H1 (cell line): ENCODE measurements at regions not wholly inside any gene's neighbourhood (a gene's known extent, or its start where the extent isn't known, plus 50 kb on each side); places are given as distances from the start of the nearest gene placed in this dataset.

Experiments
- CTCF ChIA-PET: fragments of 300-600 bp; sonication (Branson Sonifier 250); formaldehyde crosslinking; loops from one replicate; lab custom pipeline; 2021; ENCODE audit not compliant: partially characterized antibody; lab: Charles Lee
- POLR2A ChIA-PET: fragments of 300-600 bp; sonication (Branson Sonifier 250); formaldehyde crosslinking; loops from one replicate; lab custom pipeline; 2021; ENCODE audit warnings: inconsistent platforms; ENCODE audit not compliant: partially characterized antibody; lab: Charles Lee
- DNase-seq, 2 experiments: peaks; one replicate each; pipeline versions ENCODE4 v3.0.0 to v3.0.0-alpha.2; 2010 to 2022; ENCODE audit warnings: low spot score in 2 of 2, low read depth in 1 of 2, mixed read lengths in 1 of 2
- FAIRE-seq: peaks from 2 replicates; lab custom pipeline; 2011; peaks lifted over from hg19 to GRCh38; lab: Jason Lieb, UNC
- H2AFZ ChIP-seq: 2 replicates; pipeline ENCODE4 v1.8.1; 2012; ENCODE audit warnings: low read length, inconsistent platforms
- H2AK5ac ChIP-seq: 2 replicates; pipeline ENCODE4 v1.6.1; 2013; ENCODE audit warnings: low read depth, low read length
- H2BK120ac ChIP-seq: replicated peaks from 2 replicates; pipeline ENCODE3; 2013; ENCODE audit warnings: low read depth, low read length, inconsistent platforms
- H2BK12ac ChIP-seq: 2 replicates; pipeline ENCODE4 v1.6.1; 2013; ENCODE audit warnings: low read depth, low read length
- H2BK15ac ChIP-seq: 2 replicates; pipeline ENCODE4 v1.6.1; 2013; ENCODE audit warnings: low read length
- H2BK20ac ChIP-seq: 2 replicates; pipeline ENCODE4 v1.6.1; 2013; ENCODE audit warnings: low read length
- H2BK5ac ChIP-seq: 2 replicates; pipeline ENCODE4 v1.6.1; 2013; ENCODE audit warnings: low read depth, low read length
- H3K14ac ChIP-seq: 2 replicates; pipeline ENCODE4 v1.6.1; 2013; ENCODE audit warnings: inconsistent platforms; ENCODE audit not compliant: insufficient read length
- H3K18ac ChIP-seq: 2 replicates; pipeline ENCODE4 v1.6.1; 2013; ENCODE audit warnings: low read length; ENCODE audit errors: extremely low read depth
- H3K23ac ChIP-seq: 2 replicates; pipeline ENCODE4 v1.6.1; 2013; ENCODE audit warnings: inconsistent platforms; ENCODE audit not compliant: insufficient read length
- H3K23me2 ChIP-seq: 2 replicates; pipeline ENCODE4 v1.6.1; 2013; ENCODE audit warnings: low read depth, low read length
- H3K27ac ChIP-seq: 2 replicates; pipeline ENCODE4 v1.6.1; 2011; ENCODE audit warnings: low read depth, low read length, inconsistent platforms
- H3K27me3 ChIP-seq, 4 experiments: replicated peaks in 1 of 4; 1 replicate in 1 of 4; 2 replicates in 3 of 4; pipeline versions ENCODE4 v1.6.1 to v1.8.1; 2011 to 2013; ENCODE audit warnings: low read length in 3 of 4, mild to moderate bottlenecking in 3 of 4, inconsistent platforms in 2 of 4, mixed read lengths in 2 of 4, moderate library complexity in 1 of 4; ENCODE audit not compliant: control insufficient read depth in 3 of 4, insufficient read depth in 3 of 4; ENCODE audit errors: extremely low read depth in 1 of 4
- H3K36me3 ChIP-seq, 4 experiments: 2 replicates each; pipeline versions ENCODE4 v1.6.1 to v1.8.1; 2011 to 2013; ENCODE audit warnings: mild to moderate bottlenecking in 4 of 4, low read length in 3 of 4, moderate library complexity in 2 of 4, control low read depth in 1 of 4, inconsistent platforms in 1 of 4; ENCODE audit not compliant: insufficient read depth in 4 of 4, control insufficient read depth in 2 of 4
- H3K4ac ChIP-seq: replicated peaks from 2 replicates; pipeline ENCODE3; 2013; ENCODE audit warnings: low read length, low read depth, mixed read lengths, inconsistent platforms; ENCODE audit not compliant: insufficient read length
- H3K4me1 ChIP-seq, 4 experiments: replicated peaks in 1 of 4; 1 replicate in 1 of 4; 2 replicates in 3 of 4; pipeline versions ENCODE4 v1.6.1 to v1.8.1; 2011 to 2013; ENCODE audit warnings: low read length in 3 of 4, inconsistent platforms in 2 of 4, mixed read lengths in 1 of 4; ENCODE audit not compliant: insufficient read depth in 4 of 4, control insufficient read depth in 3 of 4
- H3K4me2 ChIP-seq, 2 experiments: 2 replicates each; pipeline versions ENCODE4 v1.6.1 to v1.8.1; 2011 to 2013; ENCODE audit warnings: low read depth in 2 of 2, low read length in 2 of 2, control low read depth in 1 of 2, inconsistent platforms in 1 of 2, mild to moderate bottlenecking in 1 of 2; ENCODE audit not compliant: insufficient read depth in 1 of 2
- H3K4me3 ChIP-seq, 4 experiments: fragments of 200-600, 300-600 bp in 1 of 4; sonication (generic), shearing (Covaris generic), sonication (Bioruptor Twin) in 1 of 4; 2 replicates each; pipeline versions ENCODE4 v1.5.1 to v1.8.1; 2011 to 2016; ENCODE audit warnings: low read length in 4 of 4, low read depth in 3 of 4, control low read depth in 2 of 4, inconsistent platforms in 2 of 4, mild to moderate bottlenecking in 2 of 4, mixed read lengths in 1 of 4, moderate library complexity in 1 of 4; ENCODE audit not compliant: insufficient read depth in 2 of 4; ENCODE audit errors: extremely low read depth in 1 of 4
- H3K56ac ChIP-seq: replicated peaks from 2 replicates; pipeline ENCODE3; 2013; ENCODE audit warnings: low read depth, mild to moderate bottlenecking, mixed read lengths, low read length, inconsistent platforms; ENCODE audit not compliant: insufficient read length
- H3K79me1 ChIP-seq: 2 replicates; pipeline ENCODE4 v1.6.1; 2013; ENCODE audit warnings: low read depth, low read length, control low read depth
- H3K79me2 ChIP-seq, 2 experiments: 2 replicates each; pipeline versions ENCODE4 v1.6.1 to v1.8.1; 2012 to 2013; ENCODE audit warnings: low read length in 2 of 2, mild to moderate bottlenecking in 2 of 2, inconsistent platforms in 1 of 2; ENCODE audit not compliant: insufficient read depth in 2 of 2, control insufficient read depth in 1 of 2
- H3K9ac ChIP-seq, 4 experiments: replicated peaks in 1 of 4; 1 replicate in 1 of 4; 2 replicates in 3 of 4; pipeline versions ENCODE4 v1.6.1 to v1.8.1; 2011 to 2013; ENCODE audit warnings: low read depth in 3 of 4, low read length in 3 of 4, control low read depth in 2 of 4, mild to moderate bottlenecking in 2 of 4, moderate library complexity in 2 of 4, inconsistent platforms in 1 of 4; ENCODE audit errors: extremely low read depth in 1 of 4
- H3K9me3 ChIP-seq, 2 experiments: 2 replicates each; pipeline versions ENCODE4 v1.6.1 to v1.8.1; 2012 to 2013; ENCODE audit warnings: mild to moderate bottlenecking in 2 of 2, moderate library complexity in 2 of 2, control low read depth in 1 of 2, inconsistent platforms in 1 of 2, low read depth in 1 of 2, low read length in 1 of 2, mixed read lengths in 1 of 2; ENCODE audit not compliant: insufficient read depth in 2 of 2
- H4K20me1 ChIP-seq, 2 experiments: replicated peaks in 1 of 2; 2 replicates each; pipeline versions ENCODE3 to v1.8.1; 2011 to 2013; ENCODE audit warnings: inconsistent platforms in 2 of 2, low read length in 2 of 2, mild to moderate bottlenecking in 1 of 2; ENCODE audit not compliant: insufficient read depth in 2 of 2, control insufficient read depth in 1 of 2
- H4K5ac ChIP-seq: 2 replicates; pipeline ENCODE4 v1.6.1; 2013; ENCODE audit warnings: low read length, low read depth, mixed read lengths, inconsistent platforms; ENCODE audit not compliant: insufficient read length
- H4K8ac ChIP-seq: 2 replicates; pipeline ENCODE4 v1.8.0; 2013; ENCODE audit warnings: mild to moderate bottlenecking, moderate library complexity, low read length, inconsistent platforms; ENCODE audit not compliant: insufficient read depth; ENCODE audit errors: extremely low read depth
- H4K91ac ChIP-seq: replicated peaks from 2 replicates; pipeline ENCODE3; 2013; ENCODE audit warnings: low read length, mixed read lengths, inconsistent platforms; ENCODE audit not compliant: insufficient read length
- FOSL1 ChIP-seq: IDR thresholded peaks from 2 replicates; pipeline ENCODE4 v1.6.1; 2011; ENCODE audit warnings: mild to moderate bottlenecking, low read depth, low read length, moderate library complexity; ENCODE audit not compliant: insufficient read depth
- KDM1A ChIP-seq: fragments of 200-600, 300-600 bp; sonication (generic); IDR thresholded peaks from 2 replicates; pipeline ENCODE4 v1.7.1; 2016; ENCODE audit warnings: mild to moderate bottlenecking, low read length, borderline replicate concordance
- WGBS, 2 experiments: shearing (Covaris generic) in 1 of 2; methylation state at CpG; one replicate each; pipeline versions ENCODE4 v1.1.6 to v1.1.7; 2013 to 2015; ENCODE audit warnings: low lambda C conversion rate in 2 of 2, mixed read lengths in 2 of 2, inconsistent platforms in 1 of 2, low coverage in 1 of 2, missing lambda C conversion rate in 1 of 2; ENCODE audit not compliant: insufficient replicate concordance in 2 of 2, insufficient coverage in 1 of 2, insufficient read length in 1 of 2; ENCODE audit errors: extremely low coverage in 1 of 2, missing lambda C conversion rate in 1 of 2; 5-methylcytosine and 5-hydroxymethylcytosine counted together

- H3K56ac ChIP-seq = no peak overlapping the region
- WGBS, 2 experiments = 91% methylated on average over 22 of the region's 22 CpGs; no CpG with 5 or more reads in 1 of the 2 experiments
- CTCF ChIA-PET = no interaction called here
- no peak overlapping the region for H3K18ac ChIP-seq
- no peaks in the 10 kb centered on the region for H3K9me3 ChIP-seq
- peak in 1 of 2 experiments; percentile 39 for DNase-seq
- H2BK12ac ChIP-seq = 0 out of 2 replicates have a peak overlapping the region, but pooled peaks have one; percentile 29
- no peak overlapping the region for H4K5ac ChIP-seq
- H3K4me3 ChIP-seq = no peak overlapping the region
- H3K14ac ChIP-seq = no peak overlapping the region
- H3K4me2 ChIP-seq = no peak overlapping the region
- H3K23me2 ChIP-seq = no peaks in the 10 kb centered on the region; the same call in 1 of the 2 replicates
- no peak overlapping the region for H2AFZ ChIP-seq
- H2BK5ac ChIP-seq = no peak overlapping the region
- H3K79me2 ChIP-seq = no peaks in the 10 kb centered on the region
- no peak overlapping the region for H2BK20ac ChIP-seq
- H2BK15ac ChIP-seq = no peak overlapping the region
- no peak overlapping the region for H2BK120ac ChIP-seq
- no peaks in the 10 kb centered on the region for H3K27me3 ChIP-seq
- H3K36me3 ChIP-seq = no peaks in the 10 kb centered on the region
- H3K4me1 ChIP-seq = peaks cover 0 to 7% (median 3%) of the 10 kb centered on the region in 4 experiments; a peak in 4 of 7 replicates
- no peak overlapping the region for H4K91ac ChIP-seq
- H3K23ac ChIP-seq = no peak overlapping the region
- FAIRE-seq = no peak
- POLR2A ChIA-PET = no interaction called here
- H3K9ac ChIP-seq = no peak overlapping the region
- no peak overlapping the region for H4K8ac ChIP-seq
- TF ChIP-seq FOSL1 (no peak), KDM1A (0 out of 2 replicates have a peak, but pooled peaks have one; percentile 22)
- no peak overlapping the region for H3K27ac ChIP-seq
- H3K4ac ChIP-seq = no peak overlapping the region
- no peaks in the 10 kb centered on the region for H3K79me1 ChIP-seq
- no peaks in the 10 kb centered on the region for H4K20me1 ChIP-seq
- 0 out of 2 replicates have a peak overlapping the region, but pooled peaks have one; percentile 13 for H2AK5ac ChIP-seq
Measured at GRCh38 chr10:131818510-131819234, 82.1 kb upstream of the PPP2R2D start.
